Progenitor cell of endocrine pancreas (in vitro differentiated cells): ENCODE measurements at regions not wholly inside any gene's neighbourhood (a gene's known extent, or its start where the extent isn't known, plus 50 kb on each side); places are given as distances from the start of the nearest gene placed in this dataset.

Experiments used
- DNase-seq: peaks from one replicate; pipeline ENCODE4 v3.0.0; 2021; ENCODE audit warnings: low spot score; ENCODE audit not compliant: unreplicated experiment
- H3K27ac Mint-ChIP-seq: 2 replicates; pipeline ENCODE4 v1.8.0; 2021; ENCODE audit warnings: mild to moderate bottlenecking, moderate library complexity, mixed read lengths
- H3K27me3 Mint-ChIP-seq: 2 replicates; pipeline ENCODE4 v1.8.0; 2021; ENCODE audit warnings: mixed read lengths
- H3K36me3 Mint-ChIP-seq: 2 replicates; pipeline ENCODE4 v1.8.0; 2022; ENCODE audit warnings: mixed read lengths; ENCODE audit not compliant: insufficient read depth
- H3K4me1 Mint-ChIP-seq: 2 replicates; pipeline ENCODE4 v1.8.0; 2021; ENCODE audit warnings: low read depth, mixed read lengths
- H3K4me3 Mint-ChIP-seq: 2 replicates; pipeline ENCODE4 v1.8.0; 2021; ENCODE audit warnings: low read depth, mild to moderate bottlenecking, moderate library complexity, mixed read lengths
- H3K9me3 Mint-ChIP-seq: 2 replicates; pipeline ENCODE4 v1.8.0; 2021; ENCODE audit warnings: low read depth, mixed read lengths
- TF ChIP-seq, protein P1 (sequence below): fragments of 200-600 bp; sonication (generic); IDR thresholded peaks from one replicate; pipeline ENCODE4 v1.5.0; 2021; ENCODE audit warnings: antibody characterized with exemption, mild to moderate bottlenecking; ENCODE audit not compliant: unreplicated experiment

DNA sequence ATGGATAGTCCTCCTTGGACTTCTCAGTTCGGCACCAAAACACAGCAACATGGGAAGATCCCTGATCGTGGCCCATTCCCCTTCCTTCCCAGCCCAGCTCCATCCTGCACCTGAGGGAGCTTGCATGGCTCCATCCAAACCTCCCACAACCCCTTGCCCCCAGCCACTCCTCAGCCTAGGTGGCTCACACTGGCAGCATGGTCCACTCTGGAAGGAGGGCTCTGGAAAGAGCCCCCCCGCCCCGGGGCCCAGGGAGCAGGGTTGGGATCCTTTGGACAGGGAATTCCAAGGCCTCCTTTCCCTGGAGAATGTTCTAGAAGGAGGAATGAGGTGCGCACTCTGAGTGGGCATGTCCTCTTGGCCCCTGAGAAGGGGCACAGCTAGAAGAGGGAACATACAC is 62.8 kb upstream of the ID2 start:
- Mint-ChIP-seq H3K9me3 (no peaks in the 10 kb centered on the region), H3K4me1 (peaks cover 37% of the 10 kb centered on the region), H3K27ac (no peak overlapping the region), H3K36me3 (peaks cover 1% of the 10 kb centered on the region), H3K27me3 (no peaks in the 10 kb centered on the region), H3K4me3 (no peak overlapping the region)
- no peak for DNase-seq
- TF ChIP-seq, protein P1, sequence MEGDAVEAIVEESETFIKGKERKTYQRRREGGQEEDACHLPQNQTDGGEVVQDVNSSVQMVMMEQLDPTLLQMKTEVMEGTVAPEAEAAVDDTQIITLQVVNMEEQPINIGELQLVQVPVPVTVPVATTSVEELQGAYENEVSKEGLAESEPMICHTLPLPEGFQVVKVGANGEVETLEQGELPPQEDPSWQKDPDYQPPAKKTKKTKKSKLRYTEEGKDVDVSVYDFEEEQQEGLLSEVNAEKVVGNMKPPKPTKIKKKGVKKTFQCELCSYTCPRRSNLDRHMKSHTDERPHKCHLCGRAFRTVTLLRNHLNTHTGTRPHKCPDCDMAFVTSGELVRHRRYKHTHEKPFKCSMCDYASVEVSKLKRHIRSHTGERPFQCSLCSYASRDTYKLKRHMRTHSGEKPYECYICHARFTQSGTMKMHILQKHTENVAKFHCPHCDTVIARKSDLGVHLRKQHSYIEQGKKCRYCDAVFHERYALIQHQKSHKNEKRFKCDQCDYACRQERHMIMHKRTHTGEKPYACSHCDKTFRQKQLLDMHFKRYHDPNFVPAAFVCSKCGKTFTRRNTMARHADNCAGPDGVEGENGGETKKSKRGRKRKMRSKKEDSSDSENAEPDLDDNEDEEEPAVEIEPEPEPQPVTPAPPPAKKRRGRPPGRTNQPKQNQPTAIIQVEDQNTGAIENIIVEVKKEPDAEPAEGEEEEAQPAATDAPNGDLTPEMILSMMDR = no peak

DNA sequence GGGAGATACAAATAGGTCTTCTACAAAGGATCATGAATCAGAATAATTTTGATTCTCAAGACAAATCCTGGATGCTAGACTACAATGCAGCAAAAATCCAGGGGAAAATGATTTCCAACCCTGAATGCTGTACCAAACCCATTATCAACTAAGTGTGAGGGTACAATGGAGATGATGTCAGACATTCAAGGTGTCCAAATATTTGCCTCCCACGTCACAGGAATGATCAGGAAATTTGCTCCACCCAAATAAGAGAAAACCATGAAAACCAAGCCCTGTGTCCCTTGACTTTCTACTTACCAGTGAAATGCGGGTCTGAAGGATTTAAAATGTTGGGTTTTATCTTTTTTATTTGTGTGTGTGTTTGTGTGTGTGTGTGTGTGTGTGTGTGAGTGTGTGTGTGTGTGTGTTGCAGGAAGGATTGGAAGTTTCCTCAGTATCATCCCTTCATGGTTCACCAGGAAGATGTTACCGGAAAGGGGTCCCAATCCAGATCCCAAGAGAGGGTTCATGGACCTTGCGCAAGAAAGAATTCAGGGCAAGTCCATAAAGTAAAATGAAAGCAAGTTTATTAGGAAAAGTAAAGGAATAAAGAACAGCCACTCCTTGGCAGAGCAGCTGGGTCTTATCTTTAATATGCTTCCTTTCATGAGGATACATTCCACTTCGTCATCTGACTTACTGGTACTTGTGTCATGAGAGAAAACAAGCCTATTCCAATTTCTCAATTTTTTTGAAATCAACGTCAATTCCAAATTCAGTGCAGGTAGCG is 61.1 kb upstream of the ID2 start:
- Mint-ChIP-seq H3K27ac (peak overlapping the region; percentile 23), H3K27me3 (no peaks in the 10 kb centered on the region), H3K36me3 (peaks cover 1% of the 10 kb centered on the region), H3K4me1 (peaks cover 53% of the 10 kb centered on the region), H3K4me3 (no peak overlapping the region), H3K9me3 (no peaks in the 10 kb centered on the region)
- TF ChIP-seq, protein P1 = no peak
- no peak for DNase-seq

DNA sequence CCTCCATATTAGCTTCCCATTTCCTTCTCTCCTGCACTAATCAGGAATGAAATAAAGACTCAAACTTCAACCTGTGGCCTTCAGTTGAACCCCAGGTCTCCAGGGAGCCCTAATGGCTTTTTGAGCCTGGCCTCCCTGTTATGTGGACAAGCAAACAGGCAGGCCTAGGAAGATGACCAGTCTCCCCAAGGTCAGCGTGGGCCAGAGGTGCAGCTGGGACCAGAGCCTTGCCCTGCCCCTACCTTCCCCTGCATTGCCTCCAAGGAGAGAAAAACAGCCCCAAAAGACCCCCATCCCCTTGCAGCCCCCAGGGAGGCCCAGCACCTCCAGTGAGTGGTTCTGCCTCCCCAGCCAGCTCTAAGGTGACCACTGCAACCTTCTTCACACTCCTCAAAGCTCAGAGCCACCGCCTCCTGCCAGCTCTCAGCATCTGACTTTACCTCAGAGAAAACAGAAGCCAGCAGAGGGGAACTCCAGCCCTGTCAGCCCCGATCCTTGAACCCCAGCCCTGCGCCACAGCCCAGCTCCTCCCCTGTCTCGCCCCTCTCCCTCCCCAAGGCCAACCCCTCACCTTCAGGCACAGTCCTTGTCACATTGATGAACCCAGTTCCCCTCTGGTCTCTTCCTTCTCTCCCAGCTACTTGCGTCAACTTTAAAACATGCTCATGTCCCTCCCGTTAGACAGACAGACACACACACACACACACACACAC is 59.5 kb upstream of the ID2 start:
- DNase-seq = no peak
- no peaks in the 10 kb centered on the region for H3K27me3 Mint-ChIP-seq
- TF ChIP-seq, protein P1 = no peak
- no peak overlapping the region for H3K4me3 Mint-ChIP-seq
- H3K27ac Mint-ChIP-seq = no peak overlapping the region
- peaks cover 64% of the 10 kb centered on the region for H3K4me1 Mint-ChIP-seq
- H3K9me3 Mint-ChIP-seq = no peaks in the 10 kb centered on the region
- H3K36me3 Mint-ChIP-seq = peaks cover 1% of the 10 kb centered on the region

DNA sequence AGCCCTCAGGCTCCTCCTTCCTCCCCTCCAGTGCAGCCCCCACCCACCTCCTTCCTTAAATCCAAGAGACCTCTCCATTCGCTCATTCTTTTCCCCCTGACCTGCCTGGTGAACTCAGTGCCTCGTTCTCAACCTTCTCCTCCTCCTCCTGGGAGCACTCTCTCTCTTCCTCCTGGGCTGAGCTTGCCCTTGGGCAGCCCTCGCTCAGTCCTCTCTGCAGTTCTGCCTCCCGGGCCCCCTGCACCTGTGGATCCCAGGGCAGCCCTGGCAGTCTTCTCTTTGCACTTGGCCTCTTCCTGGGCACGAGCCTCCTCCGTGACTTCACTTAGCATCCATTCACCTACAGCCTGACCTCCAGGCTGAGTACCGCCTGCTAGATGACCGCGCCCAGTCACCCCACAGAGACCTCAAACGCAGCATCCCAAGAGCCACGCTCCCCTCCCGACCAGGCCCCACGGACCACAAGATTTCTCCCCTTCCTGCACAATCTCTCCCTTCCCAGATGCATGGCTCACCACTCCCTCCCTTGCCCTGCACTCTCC is 58.9 kb upstream of the ID2 start:
- Mint-ChIP-seq H3K27ac (peak overlapping the region; percentile 90), H3K4me3 (no peak overlapping the region), H3K4me1 (peaks cover 68% of the 10 kb centered on the region), H3K9me3 (no peaks in the 10 kb centered on the region), H3K36me3 (peaks cover 1% of the 10 kb centered on the region), H3K27me3 (no peaks in the 10 kb centered on the region)
- TF ChIP-seq, protein P1 = no peak
- no peak for DNase-seq

DNA sequence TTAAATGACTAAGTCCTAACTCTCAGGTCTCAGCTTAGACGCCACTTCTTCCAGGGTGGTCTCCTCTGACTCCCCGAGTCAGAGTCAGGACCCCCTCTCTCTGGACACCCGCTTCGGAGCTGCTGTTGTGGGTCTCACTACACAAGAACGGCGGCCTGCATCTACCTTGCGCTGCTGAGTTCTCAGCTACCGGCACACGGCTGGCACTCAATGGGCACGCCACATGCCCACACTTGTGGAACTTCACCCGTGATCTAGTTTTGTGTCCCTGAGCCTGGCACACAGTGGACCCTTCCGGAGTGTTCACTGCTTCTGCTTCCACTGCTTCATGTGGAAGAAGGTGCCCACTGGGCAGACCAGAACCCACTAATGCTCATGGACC is 58.3 kb upstream of the ID2 start:
- Mint-ChIP-seq H3K4me3 (no peak overlapping the region), H3K27ac (no peak overlapping the region), H3K4me1 (peaks cover 71% of the 10 kb centered on the region), H3K27me3 (no peaks in the 10 kb centered on the region), H3K36me3 (peaks cover 1% of the 10 kb centered on the region), H3K9me3 (no peaks in the 10 kb centered on the region)
- no peak for DNase-seq
- TF ChIP-seq, protein P1 = no peak
